ENCODE measurements at regions not wholly inside any gene's neighbourhood (a gene's known extent, or its start where the extent isn't known, plus 50 kb on each side); places are given as distances from the start of the nearest gene placed in this dataset.

GRCh38 chr18:76771192-76771799 is 51.1 kb upstream of the ZNF236 start:
- Mint-ChIP-seq H3K36me3 (ENCODE audit: low read depth) (no peaks in the 10 kb centered on the region), H3K9me3 (peaks cover 14% of the 10 kb centered on the region), H3K4me3 (no peak overlapping the region), H3K27me3 (no peaks in the 10 kb centered on the region), H3K4me1 (no peaks in the 10 kb centered on the region), H3K27ac (no peak overlapping the region)
- no peak for ATAC-seq
- DNase-seq: no peak

DNA sequence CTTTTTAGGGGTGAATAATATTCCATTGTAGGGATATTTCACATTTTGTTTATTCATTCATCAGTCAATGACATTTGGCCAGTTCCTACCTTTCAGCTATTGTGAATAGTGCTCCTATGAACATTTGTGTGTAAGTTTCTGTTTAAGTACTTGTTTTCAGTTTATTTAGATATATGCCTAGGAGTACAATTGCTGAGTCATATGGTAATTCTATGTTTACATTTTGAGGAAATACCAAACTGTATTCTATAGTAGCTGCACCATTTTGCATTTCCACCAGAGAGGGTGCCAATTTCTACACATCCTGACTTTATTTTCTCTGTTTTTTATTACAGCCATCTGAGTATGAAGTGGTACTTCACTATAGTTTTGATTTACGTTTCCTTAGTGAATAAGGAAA is 54.4 kb upstream of the ZNF236 start:
- H3K9me3 Mint-ChIP-seq: peaks cover 14% of the 10 kb centered on the region
- no peak for ATAC-seq
- no peak for DNase-seq
- no peak overlapping the region for H3K4me3 Mint-ChIP-seq
- no peak overlapping the region for H3K27ac Mint-ChIP-seq
- peaks cover 2% of the 10 kb centered on the region for H3K27me3 Mint-ChIP-seq
- peaks cover 6% of the 10 kb centered on the region for H3K4me1 Mint-ChIP-seq
- H3K36me3 Mint-ChIP-seq (ENCODE audit: low read depth): no peaks in the 10 kb centered on the region

GRCh38 chr18:76766429-76766828 is 55.9 kb upstream of the ZNF236 start:
- no peak overlapping the region for H3K27ac Mint-ChIP-seq
- no peaks in the 10 kb centered on the region for H3K36me3 Mint-ChIP-seq (ENCODE audit: low read depth)
- ATAC-seq: no peak
- H3K4me3 Mint-ChIP-seq: no peak overlapping the region
- DNase-seq: no peak
- H3K4me1 Mint-ChIP-seq: peaks cover 9% of the 10 kb centered on the region
- H3K9me3 Mint-ChIP-seq: peaks cover 14% of the 10 kb centered on the region
- peaks cover 2% of the 10 kb centered on the region for H3K27me3 Mint-ChIP-seq

GRCh38 chr18:76765649-76766048 is 56.7 kb upstream of the ZNF236 start:
- Mint-ChIP-seq H3K4me1 (peaks cover 12% of the 10 kb centered on the region), H3K27ac (no peak overlapping the region), H3K27me3 (peaks cover 2% of the 10 kb centered on the region), H3K9me3 (peaks cover 14% of the 10 kb centered on the region), H3K36me3 (ENCODE audit: low read depth) (no peaks in the 10 kb centered on the region), H3K4me3 (no peak overlapping the region)
- DNase-seq: no peak
- no peak for ATAC-seq

DNA sequence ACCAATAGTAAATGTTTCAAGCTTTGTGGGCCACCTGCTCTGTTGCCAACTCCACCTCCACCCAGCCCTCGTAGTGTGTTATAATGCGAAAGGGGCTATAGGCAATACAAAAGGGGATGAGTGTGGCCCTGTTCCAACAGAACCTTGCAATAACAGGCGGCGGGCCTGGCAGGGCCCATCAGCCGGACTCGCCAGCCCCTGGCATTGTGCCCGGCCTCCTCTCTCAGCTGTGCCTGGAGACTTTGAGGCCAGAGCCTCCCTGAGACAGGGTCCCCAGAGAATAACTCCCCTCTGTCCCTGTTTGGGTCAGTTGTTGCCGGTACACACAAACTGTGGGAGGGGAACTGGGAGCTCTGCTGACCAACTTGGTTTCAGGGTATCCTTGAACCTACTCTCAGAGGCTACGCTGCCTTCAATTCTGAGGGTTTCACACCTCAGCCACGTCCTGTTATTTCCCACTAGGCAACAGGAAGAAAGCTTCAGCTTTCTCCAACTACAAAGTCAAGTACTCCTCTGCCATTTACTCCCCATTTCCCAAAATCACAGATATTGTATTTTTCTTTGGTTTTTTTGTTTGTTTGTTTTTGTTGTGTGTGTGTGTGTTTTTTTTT is 58.0 kb upstream of the ZNF236 start:
- peaks cover 2% of the 10 kb centered on the region for H3K27me3 Mint-ChIP-seq
- H3K4me3 Mint-ChIP-seq: no peak overlapping the region
- H3K9me3 Mint-ChIP-seq: peaks cover 14% of the 10 kb centered on the region
- DNase-seq (no peak), ATAC-seq (no peak)
- no peaks in the 10 kb centered on the region for H3K36me3 Mint-ChIP-seq (ENCODE audit: low read depth)
- H3K27ac Mint-ChIP-seq: no peak overlapping the region
- peaks cover 12% of the 10 kb centered on the region for H3K4me1 Mint-ChIP-seq

DNA sequence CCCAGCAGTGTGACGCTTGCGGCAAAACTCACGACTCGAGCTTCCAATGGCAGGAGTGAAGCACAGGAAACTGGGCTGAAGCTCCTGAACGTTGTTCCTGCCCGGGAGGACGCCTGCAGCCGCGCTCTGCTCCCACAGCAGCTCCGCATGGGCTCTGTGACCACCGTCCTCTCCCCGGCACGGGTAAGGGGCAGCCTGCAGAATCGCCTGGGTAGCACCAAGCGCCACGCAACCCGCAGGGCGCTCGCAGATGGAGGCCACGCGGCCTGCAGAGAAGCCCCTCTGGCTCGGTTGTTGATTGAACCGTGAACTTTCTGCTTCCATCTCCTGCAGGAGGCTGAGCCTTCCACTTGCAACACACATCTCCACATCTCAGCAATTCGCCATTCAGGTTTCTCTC is 63.3 kb upstream of the ZNF236 start:
- H3K4me1 Mint-ChIP-seq: peaks cover 8% of the 10 kb centered on the region
- H3K9me3 Mint-ChIP-seq: no peaks in the 10 kb centered on the region
- peaks cover 2% of the 10 kb centered on the region for H3K27me3 Mint-ChIP-seq
- no peak overlapping the region for H3K27ac Mint-ChIP-seq
- DNase-seq (no peak), ATAC-seq (no peak)
- H3K4me3 Mint-ChIP-seq: no peak overlapping the region
- no peaks in the 10 kb centered on the region for H3K36me3 Mint-ChIP-seq (ENCODE audit: low read depth)

- H3K27me3 Mint-ChIP-seq: no peaks in the 10 kb centered on the region
- no peaks in the 10 kb centered on the region for H3K36me3 Mint-ChIP-seq (ENCODE audit: low read depth)
- H3K27ac Mint-ChIP-seq: no peak overlapping the region
- H3K4me3 Mint-ChIP-seq: no peak overlapping the region
- ATAC-seq: no peak
- H3K4me1 Mint-ChIP-seq: peaks cover 6% of the 10 kb centered on the region
- no peaks in the 10 kb centered on the region for H3K9me3 Mint-ChIP-seq
- no peak for DNase-seq
Observed at GRCh38 chr18:76757925-76758324, 64.4 kb upstream of the ZNF236 start.

- DNase-seq (no peak), ATAC-seq (no peak)
- no peak overlapping the region for H3K27ac Mint-ChIP-seq
- H3K9me3 Mint-ChIP-seq: peaks cover 1% of the 10 kb centered on the region
- no peaks in the 10 kb centered on the region for H3K27me3 Mint-ChIP-seq
- peaks cover 6% of the 10 kb centered on the region for H3K4me1 Mint-ChIP-seq
- H3K4me3 Mint-ChIP-seq: no peak overlapping the region
- no peaks in the 10 kb centered on the region for H3K36me3 Mint-ChIP-seq (ENCODE audit: low read depth)
Observed at GRCh38 chr18:76757335-76757734, 65.0 kb upstream of the ZNF236 start.

- H3K4me1 Mint-ChIP-seq: peaks cover 6% of the 10 kb centered on the region
- H3K4me3 Mint-ChIP-seq: no peak overlapping the region
- H3K27me3 Mint-ChIP-seq: no peaks in the 10 kb centered on the region
- H3K36me3 Mint-ChIP-seq (ENCODE audit: low read depth): no peaks in the 10 kb centered on the region
- DNase-seq (no peak), ATAC-seq (no peak)
- no peak overlapping the region for H3K27ac Mint-ChIP-seq
- peaks cover 4% of the 10 kb centered on the region for H3K9me3 Mint-ChIP-seq
Observed at GRCh38 chr18:76756531-76757253, 65.7 kb upstream of the ZNF236 start.

DNA sequence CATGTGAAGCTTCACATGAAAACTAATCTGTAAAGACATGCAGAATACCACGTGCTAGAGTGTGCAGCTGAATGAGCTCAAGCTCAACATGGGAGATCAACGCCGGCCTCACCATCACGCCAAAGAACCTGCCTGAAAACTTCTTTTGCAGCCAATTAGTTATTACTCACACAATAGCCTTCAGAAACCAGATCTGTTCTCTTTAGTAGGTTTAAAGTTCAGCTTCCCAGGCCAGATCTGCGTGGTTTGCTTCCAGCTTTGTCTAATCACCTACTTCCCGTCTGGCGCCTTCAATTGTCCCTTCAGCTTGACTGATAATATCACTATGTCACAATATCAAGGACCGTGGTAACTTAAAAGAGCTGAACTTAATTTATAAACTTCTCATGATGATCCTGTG is 68.0 kb upstream of the ZNF236 start:
- no peak overlapping the region for H3K27ac Mint-ChIP-seq
- no peaks in the 10 kb centered on the region for H3K4me1 Mint-ChIP-seq
- DNase-seq (no peak), ATAC-seq (no peak)
- H3K4me3 Mint-ChIP-seq: no peak overlapping the region
- no peaks in the 10 kb centered on the region for H3K36me3 Mint-ChIP-seq (ENCODE audit: low read depth)
- H3K9me3 Mint-ChIP-seq: peaks cover 14% of the 10 kb centered on the region
- H3K27me3 Mint-ChIP-seq: no peaks in the 10 kb centered on the region

DNA sequence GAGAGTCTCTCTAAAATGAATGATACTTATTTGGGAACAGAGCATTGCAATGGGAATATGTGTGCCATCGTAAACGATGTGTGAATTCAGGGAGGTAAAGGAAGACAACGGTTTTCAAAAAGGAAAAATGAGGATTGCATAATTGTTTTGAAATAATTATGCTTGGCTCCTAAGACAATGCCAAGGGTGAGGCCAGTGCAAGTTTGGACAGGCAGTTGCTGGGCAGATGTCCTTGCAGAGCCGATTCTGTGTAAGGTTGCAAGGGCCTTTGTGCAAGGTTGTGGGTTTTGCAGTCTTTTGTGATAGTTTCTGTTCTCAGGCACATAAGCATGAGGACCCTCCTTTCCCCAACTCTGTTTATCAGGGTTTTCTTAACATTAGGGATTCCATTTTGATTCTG is 70.0 kb upstream of the ZNF236 start:
- ATAC-seq (no peak), DNase-seq (no peak)
- H3K27me3 Mint-ChIP-seq: no peaks in the 10 kb centered on the region
- H3K27ac Mint-ChIP-seq: no peak overlapping the region
- no peaks in the 10 kb centered on the region for H3K4me1 Mint-ChIP-seq
- H3K36me3 Mint-ChIP-seq (ENCODE audit: low read depth): peaks cover 6% of the 10 kb centered on the region
- no peak overlapping the region for H3K4me3 Mint-ChIP-seq
- peaks cover 26% of the 10 kb centered on the region for H3K9me3 Mint-ChIP-seq

- Mint-ChIP-seq H3K4me1 (no peaks in the 10 kb centered on the region), H3K4me3 (no peak overlapping the region), H3K27ac (no peak overlapping the region), H3K27me3 (no peaks in the 10 kb centered on the region), H3K36me3 (ENCODE audit: low read depth) (peaks cover 6% of the 10 kb centered on the region), H3K9me3 (peaks cover 26% of the 10 kb centered on the region)
- DNase-seq (no peak), ATAC-seq (no peak)
Observed at GRCh38 chr18:76750917-76751890, 71.2 kb upstream of the ZNF236 start.

DNA sequence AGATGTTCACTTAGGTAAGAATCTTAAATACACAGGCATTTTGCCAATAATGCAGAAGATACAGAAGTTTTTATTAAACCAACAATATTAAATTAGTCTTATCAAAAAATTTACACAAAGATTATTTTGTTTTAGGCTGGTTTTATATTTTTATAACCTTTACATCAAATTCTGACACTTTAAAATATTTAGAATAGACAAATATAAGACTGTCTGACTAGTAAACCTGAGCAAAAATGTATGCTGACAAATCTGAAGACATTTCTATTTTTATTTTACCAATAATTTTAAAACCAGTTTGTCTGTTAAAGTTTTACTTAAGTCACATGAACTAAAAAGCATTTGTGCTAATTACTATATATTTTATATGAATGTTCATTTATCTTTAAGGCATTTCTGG is 72.1 kb upstream of the ZNF236 start:
- ATAC-seq (no peak), DNase-seq (no peak)
- no peak overlapping the region for H3K27ac Mint-ChIP-seq
- H3K4me3 Mint-ChIP-seq: no peak overlapping the region
- peaks cover 26% of the 10 kb centered on the region for H3K9me3 Mint-ChIP-seq
- no peaks in the 10 kb centered on the region for H3K27me3 Mint-ChIP-seq
- H3K36me3 Mint-ChIP-seq (ENCODE audit: low read depth): peaks cover 6% of the 10 kb centered on the region
- no peaks in the 10 kb centered on the region for H3K4me1 Mint-ChIP-seq

DNA sequence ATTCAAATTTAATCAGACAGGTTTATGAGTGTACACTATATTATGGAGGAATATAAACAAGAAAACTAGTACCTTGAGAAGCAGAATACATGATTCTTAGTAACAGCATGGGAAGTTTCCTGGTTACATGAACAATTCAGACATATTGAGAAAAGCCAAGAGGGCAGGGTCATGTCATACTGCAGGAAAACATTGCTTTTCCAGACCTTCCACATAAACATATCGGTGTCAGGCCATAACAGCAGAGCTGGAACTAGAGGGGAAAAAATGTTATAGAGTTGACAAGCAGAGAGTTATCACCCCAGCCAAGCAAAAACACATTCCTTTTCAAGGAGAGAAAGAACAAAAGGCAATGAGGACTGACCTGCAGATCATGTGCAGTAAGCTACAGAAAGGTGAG is 74.7 kb upstream of the ZNF236 start:
- Mint-ChIP-seq H3K9me3 (peaks cover 26% of the 10 kb centered on the region), H3K4me1 (no peaks in the 10 kb centered on the region), H3K4me3 (no peak overlapping the region), H3K27ac (no peak overlapping the region), H3K36me3 (ENCODE audit: low read depth) (peaks cover 6% of the 10 kb centered on the region), H3K27me3 (peaks cover 6% of the 10 kb centered on the region)
- DNase-seq: no peak
- no peak for ATAC-seq

Data from activated naive CD8-positive, alpha-beta T cell treated with anti-CD3 and anti-CD28 coated beads, Interleukin-2, amount 50 U/mL, for 24 hours (primary cell).